Lower leg skin (tissue), 4 donors: ENCODE measurements at regions not wholly inside any gene's neighbourhood (a gene's known extent, or its start where the extent isn't known, plus 50 kb on each side); places are given as distances from the start of the nearest gene placed in this dataset.

ENCODE experiments used
- DNase-seq, 2 donors: peaks; one replicate each; pipeline ENCODE4 v3.0.0-alpha.2; 2019; ENCODE audit warnings: low spot score in 2 of 2
- H3K4me3 ChIP-seq: fragments of 200-600 bp; sonication (generic); 2 replicates; pipeline ENCODE4 v1.5.1; 2017; ENCODE audit warnings: mild to moderate bottlenecking, low read depth; ENCODE audit not compliant: poor library complexity, severe bottlenecking
- POLR2A ChIP-seq, 2 donors: fragments of 450-650 bp; IDR thresholded peaks; one replicate each; pipeline ENCODE4 v1.6.1; 2016 to 2017; ENCODE audit warnings: antibody characterized with exemption in 2 of 2, mild to moderate bottlenecking in 1 of 2, moderate library complexity in 1 of 2
- WGBS, 2 donors: methylation state at CpG; one replicate each; pipeline ENCODE4 v1.1.5; 2018; 5-methylcytosine and 5-hydroxymethylcytosine counted together
- intact Hi-C: fragments of 100-400 bp; cut with DNase I; formaldehyde crosslinking; loops from one replicate; pipeline ENCODE4 v1.15.0; 2023; ENCODE audit warnings: low total_unique reads
- TF ChIP-seq, protein P1 (sequence below), 3 donors: fragments of 450-650 bp; IDR thresholded peaks; one replicate each; pipeline ENCODE4 v1.5.1; 2016; ENCODE audit warnings: antibody characterized with exemption in 3 of 3, mild to moderate bottlenecking in 3 of 3, moderate library complexity in 2 of 3

DNA sequence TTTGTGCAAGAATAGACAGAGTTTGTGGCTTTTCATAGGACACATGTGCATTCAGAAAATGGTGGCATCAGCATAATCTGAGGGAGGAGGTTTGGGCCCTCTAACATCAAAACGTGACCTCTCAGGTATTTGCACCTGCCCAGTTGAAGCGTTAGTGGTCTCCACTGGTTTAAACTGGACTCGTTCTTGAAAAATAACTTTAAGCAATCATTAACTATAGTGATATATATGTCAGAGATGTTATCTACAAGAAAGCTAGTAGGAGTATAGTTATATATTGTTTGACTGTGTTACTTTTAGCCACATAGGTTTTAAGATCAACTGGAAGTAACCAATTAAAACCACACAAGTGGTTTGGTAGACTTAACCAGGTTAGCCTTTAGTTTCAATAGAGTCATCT, 607.4 kb downstream of the MAFB start:
- TF ChIP-seq POLR2A (IDR thresholded peaks at IDR 0.05) = no peak
- TF ChIP-seq, protein P1, sequence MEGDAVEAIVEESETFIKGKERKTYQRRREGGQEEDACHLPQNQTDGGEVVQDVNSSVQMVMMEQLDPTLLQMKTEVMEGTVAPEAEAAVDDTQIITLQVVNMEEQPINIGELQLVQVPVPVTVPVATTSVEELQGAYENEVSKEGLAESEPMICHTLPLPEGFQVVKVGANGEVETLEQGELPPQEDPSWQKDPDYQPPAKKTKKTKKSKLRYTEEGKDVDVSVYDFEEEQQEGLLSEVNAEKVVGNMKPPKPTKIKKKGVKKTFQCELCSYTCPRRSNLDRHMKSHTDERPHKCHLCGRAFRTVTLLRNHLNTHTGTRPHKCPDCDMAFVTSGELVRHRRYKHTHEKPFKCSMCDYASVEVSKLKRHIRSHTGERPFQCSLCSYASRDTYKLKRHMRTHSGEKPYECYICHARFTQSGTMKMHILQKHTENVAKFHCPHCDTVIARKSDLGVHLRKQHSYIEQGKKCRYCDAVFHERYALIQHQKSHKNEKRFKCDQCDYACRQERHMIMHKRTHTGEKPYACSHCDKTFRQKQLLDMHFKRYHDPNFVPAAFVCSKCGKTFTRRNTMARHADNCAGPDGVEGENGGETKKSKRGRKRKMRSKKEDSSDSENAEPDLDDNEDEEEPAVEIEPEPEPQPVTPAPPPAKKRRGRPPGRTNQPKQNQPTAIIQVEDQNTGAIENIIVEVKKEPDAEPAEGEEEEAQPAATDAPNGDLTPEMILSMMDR (IDR thresholded peaks at IDR 0.05) = no peak
- 59 to 74% methylated on average over 3 of the region's 3 CpGs for WGBS, 2 donors
- no peak for DNase-seq
- intact Hi-C loops = no loop called here
- no peak overlapping the region for H3K4me3 ChIP-seq

- intact Hi-C loops = no loop called here
- no peak for TF ChIP-seq POLR2A (IDR thresholded peaks at IDR 0.05)
- TF ChIP-seq, protein P1 (IDR thresholded peaks at IDR 0.05) = no peak
- DNase-seq = no peak
- no peak overlapping the region for H3K4me3 ChIP-seq
- WGBS, 2 donors = 36% methylated on average over 4 of the region's 4 CpGs
These were observed 608.9 kb downstream of the MAFB start for GRCh38 chr20:40080041-40080652.

DNA sequence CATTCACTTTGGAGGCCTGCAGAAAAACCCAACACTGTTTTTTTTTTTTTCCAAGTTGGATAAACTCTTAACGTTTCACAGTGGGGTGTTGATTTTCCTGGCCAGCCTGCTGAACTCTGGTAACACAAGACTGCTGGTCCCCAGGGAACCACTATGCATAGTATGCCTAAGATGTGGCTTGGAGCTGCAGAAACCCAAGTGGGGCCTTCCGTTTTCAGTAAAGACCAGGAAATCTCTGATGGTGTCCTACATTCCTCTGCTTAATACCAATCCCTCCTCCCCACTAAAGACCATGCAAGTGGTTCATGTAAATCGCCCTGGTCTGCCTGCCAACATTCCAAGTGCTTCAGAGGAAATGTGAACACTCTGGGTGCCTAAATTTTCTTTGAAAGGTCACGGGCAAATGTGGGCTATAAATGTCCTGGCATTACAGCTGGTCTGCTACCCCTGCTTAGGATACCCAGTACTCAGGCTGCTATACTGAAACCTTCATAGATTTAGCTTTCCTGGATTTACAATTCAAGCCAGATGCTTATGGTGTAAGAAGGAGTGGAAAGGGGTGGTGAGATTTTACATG, 615.4 kb downstream of the MAFB start:
- no peak for DNase-seq
- intact Hi-C loops = no loop called here
- no peak overlapping the region for H3K4me3 ChIP-seq
- no peak for TF ChIP-seq POLR2A (IDR thresholded peaks at IDR 0.05)
- TF ChIP-seq, protein P1 (IDR thresholded peaks at IDR 0.05) = no peak
- WGBS, 2 donors = 42 to 50% methylated on average over 4 of the region's 4 CpGs

- intact Hi-C loops = no loop called here
- WGBS, 2 donors = 90 to 93% methylated on average over 2 of the region's 2 CpGs
- H3K4me3 ChIP-seq = no peak overlapping the region
- DNase-seq = no peak
- no peak for TF ChIP-seq POLR2A (IDR thresholded peaks at IDR 0.05)
- TF ChIP-seq, protein P1 (IDR thresholded peaks at IDR 0.05) = no peak
These were observed 616.1 kb downstream of the MAFB start for GRCh38 chr20:40072907-40073306.

DNA sequence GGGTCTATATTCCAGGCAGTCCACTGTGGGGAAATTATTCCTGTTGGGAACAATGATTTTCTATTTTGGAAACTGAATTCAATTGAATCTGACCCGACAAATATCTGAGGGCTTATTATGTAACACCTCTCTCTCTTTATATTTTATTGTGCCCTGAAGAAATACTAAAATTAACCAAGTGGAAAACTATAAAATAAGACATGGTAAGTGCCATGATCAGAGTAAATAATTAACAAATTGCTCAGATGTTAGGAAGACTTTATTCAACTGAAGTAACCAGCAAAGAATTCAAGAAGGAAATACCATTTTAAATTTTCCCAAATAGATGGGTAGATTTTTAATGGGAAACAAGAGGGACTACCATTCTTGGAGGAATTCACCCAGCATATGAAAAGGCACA, 632.9 kb downstream of the MAFB start:
- no peak overlapping the region for H3K4me3 ChIP-seq
- intact Hi-C loops = no loop called here
- DNase-seq = no peak
- no peak for TF ChIP-seq POLR2A (IDR thresholded peaks at IDR 0.05)
- TF ChIP-seq, protein P1 (IDR thresholded peaks at IDR 0.05) = no peak
- WGBS, 2 donors = 35 to 37% methylated on average over 1 of the region's 1 CpG

- intact Hi-C loops = no loop called here
- DNase-seq = no peak
- no peak overlapping the region for H3K4me3 ChIP-seq
- TF ChIP-seq POLR2A (IDR thresholded peaks at IDR 0.05) = no peak
- TF ChIP-seq, protein P1 (IDR thresholded peaks at IDR 0.05) = no peak
These were observed 633.3 kb downstream of the MAFB start for GRCh38 chr20:40055711-40056110.
